AG10803 (cell line): ENCODE measurements at regions not wholly inside any gene's neighbourhood (a gene's known extent, or its start where the extent isn't known, plus 50 kb on each side); places are given as distances from the start of the nearest gene placed in this dataset.

Experiments
- DNase-seq: peaks from one replicate; pipeline ENCODE4 v3.0.0; 2010; ENCODE audit warnings: low read depth
- H3K4me3 ChIP-seq: 2 replicates; pipeline ENCODE4 v1.5.1; 2011; ENCODE audit warnings: mild to moderate bottlenecking, low read length, control low read depth
- CTCF ChIP-seq: conservative IDR thresholded peaks from 2 replicates; pipeline ENCODE4 v1.5.1; 2011; ENCODE audit warnings: mild to moderate bottlenecking, low read length, control low read depth, inconsistent platforms

GRCh38 chr2:46850742-46851141 is 64.9 kb downstream of the MCFD2 start:
- DNase-seq, result peak; percentile 68
- no peak overlapping the region for H3K4me3 ChIP-seq
- no peak for TF ChIP-seq CTCF

DNA sequence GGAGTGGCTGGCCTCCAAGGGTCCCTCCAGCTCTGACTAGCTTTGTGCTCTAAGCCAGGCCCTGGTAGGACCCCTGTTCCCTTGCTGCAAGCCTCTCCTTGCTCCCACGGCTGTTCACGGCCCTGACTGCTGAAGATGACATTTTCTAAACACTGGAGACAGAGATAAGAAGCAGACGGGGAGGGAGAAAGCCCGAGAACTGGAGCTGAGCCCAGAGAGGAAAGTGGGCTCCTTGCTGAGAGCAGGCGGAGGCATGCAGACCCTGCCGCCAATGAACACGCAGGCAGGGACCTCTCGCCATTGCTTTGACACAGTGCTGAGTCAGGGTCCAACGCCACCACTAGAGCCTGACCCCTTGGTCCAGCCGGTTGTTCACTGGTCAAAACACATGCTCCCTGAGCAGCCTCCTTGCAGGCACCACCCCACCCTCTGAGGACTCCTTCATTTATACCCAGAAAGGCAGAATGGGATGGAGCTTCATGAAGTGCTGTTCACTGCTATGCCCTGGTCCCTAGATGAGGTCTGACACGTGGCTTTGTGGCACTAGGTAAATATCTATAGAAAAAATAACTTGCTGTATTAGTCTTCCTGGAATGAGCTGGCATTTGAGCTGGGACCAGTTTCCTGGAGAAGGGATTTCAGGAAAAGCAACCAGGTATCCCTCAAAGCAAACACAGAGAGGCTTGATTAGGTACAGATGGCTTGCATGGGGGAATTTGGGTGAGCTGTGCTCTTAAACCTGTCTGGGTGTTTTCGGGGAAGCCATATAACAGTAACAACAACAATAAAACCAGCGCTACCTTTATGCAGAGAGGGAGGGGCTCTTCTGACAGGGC is 65.7 kb downstream of the MCFD2 start:
- no peak for DNase-seq
- H3K4me3 ChIP-seq, result no peak overlapping the region
- no peak for TF ChIP-seq CTCF

DNA sequence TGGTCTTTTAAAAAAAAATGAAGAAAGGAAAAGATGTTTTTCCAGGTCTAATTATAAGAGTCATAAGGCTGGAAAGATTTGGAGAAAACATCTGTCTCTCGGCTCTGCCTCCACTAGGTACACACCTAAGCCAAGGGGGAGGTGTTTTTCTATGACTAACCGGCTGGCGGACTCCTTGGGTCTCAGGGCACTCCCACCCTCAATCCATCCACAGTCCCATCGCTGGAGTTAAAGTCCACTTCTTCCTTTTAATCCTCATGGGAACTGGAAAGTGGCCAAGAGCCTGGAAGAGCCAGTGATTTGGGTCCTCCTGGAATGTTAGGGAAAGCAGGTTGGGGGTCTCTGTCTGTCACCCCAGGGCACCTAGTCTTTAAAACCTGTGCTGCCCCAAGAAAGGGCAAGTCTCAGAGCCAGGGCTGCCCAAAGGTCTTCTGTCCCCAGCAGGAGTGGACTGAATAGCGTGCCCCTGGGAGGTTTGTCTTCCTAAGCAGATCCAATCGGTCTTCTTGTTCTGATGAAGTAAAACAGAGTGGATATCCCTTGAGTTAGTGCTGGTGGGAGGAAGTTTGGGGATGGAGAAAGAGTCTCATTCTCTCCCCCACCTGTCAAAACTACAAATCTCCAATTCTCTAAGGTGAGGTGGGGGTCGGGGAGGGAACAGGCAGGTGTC is 66.4 kb downstream of the MCFD2 start:
- H3K4me3 ChIP-seq, result no peak overlapping the region
- no peak for DNase-seq
- TF ChIP-seq CTCF, result no peak

GRCh38 chr2:46848447-46848846 is 67.2 kb downstream of the MCFD2 start:
- H3K4me3 ChIP-seq, result no peak overlapping the region
- TF ChIP-seq CTCF, result no peak
- DNase-seq, result peak; percentile 79

DNA sequence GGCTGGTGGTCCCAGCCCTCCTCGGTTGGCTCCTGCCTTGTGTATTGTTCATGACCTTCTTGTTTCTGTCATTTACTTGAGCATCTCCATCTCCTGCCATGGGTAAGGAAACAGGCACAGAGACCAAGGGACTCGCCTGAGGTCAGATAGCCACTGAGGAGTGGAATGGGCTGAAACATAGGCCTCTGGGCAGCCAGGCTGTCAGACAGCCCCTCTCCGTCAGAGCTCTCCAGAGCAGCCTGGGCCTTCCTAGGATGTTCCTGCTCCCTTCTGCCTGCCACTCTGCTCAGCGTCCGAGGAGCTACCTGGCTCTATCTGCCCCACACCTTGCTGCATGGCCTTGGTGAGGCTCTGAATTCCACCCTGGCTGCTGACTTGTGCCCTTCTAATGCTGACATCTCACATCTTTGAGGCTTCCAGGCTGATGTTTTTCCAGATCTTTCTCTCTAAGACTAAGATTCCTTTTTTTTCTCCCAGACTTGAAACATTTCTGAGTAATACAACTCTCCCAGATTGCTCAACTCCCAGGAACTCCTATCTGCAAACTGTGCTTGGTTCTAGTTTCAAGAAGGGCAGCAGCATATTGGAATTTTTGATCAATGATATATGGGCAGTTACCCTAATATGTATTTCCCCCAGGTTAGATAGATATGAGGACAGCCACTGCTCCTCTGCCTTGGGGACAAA is 67.7 kb downstream of the MCFD2 start:
- no peak overlapping the region for H3K4me3 ChIP-seq
- DNase-seq, result peak; percentile 91
- TF ChIP-seq CTCF, result no peak

- peak; percentile 97 for DNase-seq
- peak; percentile 21; the same call in 1 of the 2 replicates for TF ChIP-seq CTCF
- H3K4me3 ChIP-seq, result no peak overlapping the region
These were observed 68.4 kb downstream of the MCFD2 start for GRCh38 chr2:46847185-46847710.
